C4-2B (cell line): ENCODE measurements at regions not wholly inside any gene's neighbourhood (a gene's known extent, or its start where the extent isn't known, plus 50 kb on each side); places are given as distances from the start of the nearest gene placed in this dataset.

ENCODE experiments used
- ZFX ChIP-seq: fragments of 450-650 bp; IDR thresholded peaks from 2 replicates; pipeline ENCODE4 v1.6.1; 2017
- TF ChIP-seq, protein P1 (sequence below): fragments of 450-650 bp; conservative IDR thresholded peaks from 2 replicates; pipeline ENCODE4 v1.5.1; 2017; ENCODE audit warnings: mild to moderate bottlenecking

DNA sequence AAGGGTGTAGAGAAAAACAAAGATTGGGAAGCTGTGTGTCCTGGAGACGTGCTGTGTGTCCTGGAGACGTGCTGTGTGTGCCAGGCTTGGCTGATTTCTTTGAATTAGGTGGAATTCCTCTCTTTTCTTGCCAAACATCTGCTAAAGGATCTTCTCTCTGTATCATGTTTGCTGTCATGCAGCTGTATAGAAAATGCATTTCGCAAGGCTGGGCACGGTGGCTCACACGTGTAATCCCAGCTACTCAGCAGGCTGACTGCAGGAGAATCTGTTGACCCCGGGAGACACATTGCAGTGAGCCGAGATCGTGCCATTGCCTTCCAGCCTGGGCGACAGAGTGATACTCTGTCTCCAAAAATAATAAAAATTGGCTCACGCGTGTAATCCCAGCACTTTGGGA, 187.0 kb downstream of the CRLF2 start:
- TF ChIP-seq, protein P1, sequence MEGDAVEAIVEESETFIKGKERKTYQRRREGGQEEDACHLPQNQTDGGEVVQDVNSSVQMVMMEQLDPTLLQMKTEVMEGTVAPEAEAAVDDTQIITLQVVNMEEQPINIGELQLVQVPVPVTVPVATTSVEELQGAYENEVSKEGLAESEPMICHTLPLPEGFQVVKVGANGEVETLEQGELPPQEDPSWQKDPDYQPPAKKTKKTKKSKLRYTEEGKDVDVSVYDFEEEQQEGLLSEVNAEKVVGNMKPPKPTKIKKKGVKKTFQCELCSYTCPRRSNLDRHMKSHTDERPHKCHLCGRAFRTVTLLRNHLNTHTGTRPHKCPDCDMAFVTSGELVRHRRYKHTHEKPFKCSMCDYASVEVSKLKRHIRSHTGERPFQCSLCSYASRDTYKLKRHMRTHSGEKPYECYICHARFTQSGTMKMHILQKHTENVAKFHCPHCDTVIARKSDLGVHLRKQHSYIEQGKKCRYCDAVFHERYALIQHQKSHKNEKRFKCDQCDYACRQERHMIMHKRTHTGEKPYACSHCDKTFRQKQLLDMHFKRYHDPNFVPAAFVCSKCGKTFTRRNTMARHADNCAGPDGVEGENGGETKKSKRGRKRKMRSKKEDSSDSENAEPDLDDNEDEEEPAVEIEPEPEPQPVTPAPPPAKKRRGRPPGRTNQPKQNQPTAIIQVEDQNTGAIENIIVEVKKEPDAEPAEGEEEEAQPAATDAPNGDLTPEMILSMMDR, result no peak
- no peak for TF ChIP-seq ZFX
